ENCODE measurements at regions not wholly inside any gene's neighbourhood (a gene's known extent, or its start where the extent isn't known, plus 50 kb on each side); places are given as distances from the start of the nearest gene placed in this dataset.

GRCh38 chr11:116538677-116539076 is 234.1 kb downstream of the BUD13 start:
- Mint-ChIP-seq H3K27me3 (ENCODE audit: insufficient read depth) (peaks cover 22% of the 10 kb centered on the region), H3K4me3 (no peak overlapping the region), H3K4me1 (peaks cover 29% of the 10 kb centered on the region), H3K27ac (no peak overlapping the region), H3K36me3 (ENCODE audit: low read depth) (no peaks in the 10 kb centered on the region), H3K9me3 (no peaks in the 10 kb centered on the region)
- H3K9me3 ChIP-seq (ENCODE audit: control insufficient read depth, low read length) = no peaks in the 10 kb centered on the region
- no peak overlapping the region for H3K4me3 ChIP-seq (ENCODE audit: low read length)
- H3K27ac ChIP-seq (ENCODE audit: low read depth, low read length) = no peak overlapping the region
- TF ChIP-seq CTCF (conservative IDR thresholded peaks at IDR 0.05) = no peak
- no peaks in the 10 kb centered on the region for H3K36me3 ChIP-seq (ENCODE audit: control insufficient read depth, insufficient read depth, low read length)
- H3K9ac ChIP-seq (ENCODE audit: extremely low read depth, low read length, poor library complexity, severe bottlenecking) = no peak overlapping the region
- WGBS, 2 experiments (ENCODE audit: insufficient coverage in 1 of 2, insufficient read length in 1 of 2) = 82 to 86% methylated on average over 1 to 3 of the region's 3 CpGs
- peaks cover 8% of the 10 kb centered on the region for H3K4me1 ChIP-seq (ENCODE audit: control insufficient read depth, insufficient read depth, low read length)
- DNase-seq = peak; percentile 10
- peaks cover 10% of the 10 kb centered on the region for H3K27me3 ChIP-seq (ENCODE audit: control insufficient read depth, insufficient read depth, low read length, poor library complexity, severe bottlenecking)

GRCh38 chr11:116537709-116538108 is 235.1 kb downstream of the BUD13 start:
- Histone ChIP-seq H3K4me3 (ENCODE audit: low read length) (no peak overlapping the region), H3K27ac (ENCODE audit: low read depth, low read length) (no peak overlapping the region), H3K36me3 (ENCODE audit: control insufficient read depth, insufficient read depth, low read length) (no peaks in the 10 kb centered on the region), H3K27me3 (ENCODE audit: control insufficient read depth, insufficient read depth, low read length, poor library complexity, severe bottlenecking) (peaks cover 7% of the 10 kb centered on the region), H3K4me1 (ENCODE audit: control insufficient read depth, insufficient read depth, low read length) (peaks cover 8% of the 10 kb centered on the region), H3K9ac (ENCODE audit: extremely low read depth, low read length, poor library complexity, severe bottlenecking) (no peak overlapping the region), H3K9me3 (ENCODE audit: control insufficient read depth, low read length) (no peaks in the 10 kb centered on the region)
- Mint-ChIP-seq H3K4me1 (peaks cover 31% of the 10 kb centered on the region), H3K36me3 (ENCODE audit: low read depth) (no peaks in the 10 kb centered on the region), H3K9me3 (no peaks in the 10 kb centered on the region), H3K4me3 (no peak overlapping the region), H3K27ac (no peak overlapping the region), H3K27me3 (ENCODE audit: insufficient read depth) (peaks cover 22% of the 10 kb centered on the region)
- no peak for TF ChIP-seq CTCF (conservative IDR thresholded peaks at IDR 0.05)
- peak; percentile 37 for DNase-seq
- WGBS, 2 experiments (ENCODE audit: insufficient coverage in 1 of 2, insufficient read length in 1 of 2) = 92 to 93% methylated on average over 9 to 11 of the region's 11 CpGs

GRCh38 chr11:116537121-116537520 is 235.7 kb downstream of the BUD13 start:
- H3K9ac ChIP-seq (ENCODE audit: extremely low read depth, low read length, poor library complexity, severe bottlenecking) = no peak overlapping the region
- H3K4me3 Mint-ChIP-seq = no peak overlapping the region
- TF ChIP-seq CTCF (conservative IDR thresholded peaks at IDR 0.05) = no peak
- peak; percentile 23 for DNase-seq
- no peaks in the 10 kb centered on the region for H3K36me3 ChIP-seq (ENCODE audit: control insufficient read depth, insufficient read depth, low read length)
- no peaks in the 10 kb centered on the region for H3K36me3 Mint-ChIP-seq (ENCODE audit: low read depth)
- H3K27me3 ChIP-seq (ENCODE audit: control insufficient read depth, insufficient read depth, low read length, poor library complexity, severe bottlenecking) = peaks cover 1% of the 10 kb centered on the region
- H3K27me3 Mint-ChIP-seq (ENCODE audit: insufficient read depth) = peaks cover 22% of the 10 kb centered on the region
- H3K4me3 ChIP-seq (ENCODE audit: low read length) = no peak overlapping the region
- H3K9me3 Mint-ChIP-seq = no peaks in the 10 kb centered on the region
- H3K27ac ChIP-seq (ENCODE audit: low read depth, low read length) = no peak overlapping the region
- no peak overlapping the region for H3K27ac Mint-ChIP-seq
- WGBS, 2 experiments (ENCODE audit: insufficient coverage in 1 of 2, insufficient read length in 1 of 2) = 90 to 100% methylated on average over 2 to 9 of the region's 10 CpGs
- H3K4me1 ChIP-seq (ENCODE audit: control insufficient read depth, insufficient read depth, low read length) = peaks cover 8% of the 10 kb centered on the region
- H3K9me3 ChIP-seq (ENCODE audit: control insufficient read depth, low read length) = no peaks in the 10 kb centered on the region
- H3K4me1 Mint-ChIP-seq = peaks cover 31% of the 10 kb centered on the region

Measured in endodermal cell (in vitro differentiated cells).